Peyer's patch (tissue), 4 donors: ENCODE measurements at regions not wholly inside any gene's neighbourhood (a gene's known extent, or its start where the extent isn't known, plus 50 kb on each side); places are given as distances from the start of the nearest gene placed in this dataset.

ENCODE experiments used
- POLR2A ChIP-seq, 2 donors: fragments of 450-650 bp; IDR thresholded peaks; one replicate each; pipeline ENCODE4 v1.5.1; 2017; ENCODE audit warnings: antibody characterized with exemption in 2 of 2, mild to moderate bottlenecking in 2 of 2, moderate library complexity in 2 of 2
- TF ChIP-seq, protein P1 (sequence below), 6 experiments: fragments of 450-650 bp in 4 of 6; fragments of 200-600 bp in 2 of 6; sonication (generic) in 1 of 6; IDR thresholded peaks; one replicate each; pipeline ENCODE4 v1.5.1; 2017 to 2019; ENCODE audit warnings: antibody characterized with exemption in 6 of 6, mild to moderate bottlenecking in 3 of 6, moderate library complexity in 1 of 6

DNA sequence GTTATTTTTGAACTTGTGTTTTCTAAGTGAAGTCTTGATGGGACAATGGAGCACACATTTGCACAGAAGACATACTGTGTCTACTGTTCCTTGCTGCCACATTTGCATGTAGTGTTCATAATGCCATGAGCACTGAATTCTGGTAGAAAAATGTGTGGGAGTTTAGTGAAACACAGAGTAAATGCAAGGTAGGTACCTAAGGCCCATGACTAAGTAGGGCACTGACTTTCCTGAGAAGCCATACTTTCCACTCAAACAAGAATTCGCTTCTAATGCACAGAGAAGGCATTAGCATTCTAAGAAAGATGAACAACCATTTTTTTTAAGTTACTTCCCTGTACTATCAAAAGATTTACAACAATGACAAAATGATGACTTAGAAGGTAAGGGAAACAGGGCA lies 282.2 kb downstream of the MAN2A1 start:
- TF ChIP-seq, protein P1, sequence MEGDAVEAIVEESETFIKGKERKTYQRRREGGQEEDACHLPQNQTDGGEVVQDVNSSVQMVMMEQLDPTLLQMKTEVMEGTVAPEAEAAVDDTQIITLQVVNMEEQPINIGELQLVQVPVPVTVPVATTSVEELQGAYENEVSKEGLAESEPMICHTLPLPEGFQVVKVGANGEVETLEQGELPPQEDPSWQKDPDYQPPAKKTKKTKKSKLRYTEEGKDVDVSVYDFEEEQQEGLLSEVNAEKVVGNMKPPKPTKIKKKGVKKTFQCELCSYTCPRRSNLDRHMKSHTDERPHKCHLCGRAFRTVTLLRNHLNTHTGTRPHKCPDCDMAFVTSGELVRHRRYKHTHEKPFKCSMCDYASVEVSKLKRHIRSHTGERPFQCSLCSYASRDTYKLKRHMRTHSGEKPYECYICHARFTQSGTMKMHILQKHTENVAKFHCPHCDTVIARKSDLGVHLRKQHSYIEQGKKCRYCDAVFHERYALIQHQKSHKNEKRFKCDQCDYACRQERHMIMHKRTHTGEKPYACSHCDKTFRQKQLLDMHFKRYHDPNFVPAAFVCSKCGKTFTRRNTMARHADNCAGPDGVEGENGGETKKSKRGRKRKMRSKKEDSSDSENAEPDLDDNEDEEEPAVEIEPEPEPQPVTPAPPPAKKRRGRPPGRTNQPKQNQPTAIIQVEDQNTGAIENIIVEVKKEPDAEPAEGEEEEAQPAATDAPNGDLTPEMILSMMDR (IDR thresholded peaks at IDR 0.05), result no peak
- no peak for TF ChIP-seq POLR2A (IDR thresholded peaks at IDR 0.05)
